PFSK-1 (cell line): ENCODE measurements at regions not wholly inside any gene's neighbourhood (a gene's known extent, or its start where the extent isn't known, plus 50 kb on each side); places are given as distances from the start of the nearest gene placed in this dataset.

Source experiments
- POLR2AphosphoS5 ChIP-seq: IDR thresholded peaks from 2 replicates; pipeline ENCODE4 v1.6.1; 2012; ENCODE audit warnings: low read depth, mild to moderate bottlenecking, control low read depth, low read length, moderate library complexity
- SIN3A ChIP-seq: IDR thresholded peaks from 2 replicates; pipeline ENCODE4 v1.6.1; 2012; ENCODE audit warnings: mild to moderate bottlenecking, low read length, moderate library complexity, borderline replicate concordance; ENCODE audit not compliant: insufficient read depth
- TAF1 ChIP-seq: IDR thresholded peaks from 2 replicates; pipeline ENCODE4 v1.6.1; 2012; ENCODE audit warnings: low read length, control low read depth, borderline replicate concordance; ENCODE audit not compliant: insufficient read depth
- TF ChIP-seq, protein P1 (sequence below), 2 experiments: IDR thresholded peaks; 2 replicates each; pipeline versions ENCODE4 v1.6.1 to v1.8.0; 2011 to 2012; ENCODE audit warnings: low read depth in 2 of 2, low read length in 2 of 2, control low read depth in 1 of 2, inconsistent platforms in 1 of 2, mild to moderate bottlenecking in 1 of 2, moderate library complexity in 1 of 2; ENCODE audit not compliant: insufficient read depth in 1 of 2

DNA sequence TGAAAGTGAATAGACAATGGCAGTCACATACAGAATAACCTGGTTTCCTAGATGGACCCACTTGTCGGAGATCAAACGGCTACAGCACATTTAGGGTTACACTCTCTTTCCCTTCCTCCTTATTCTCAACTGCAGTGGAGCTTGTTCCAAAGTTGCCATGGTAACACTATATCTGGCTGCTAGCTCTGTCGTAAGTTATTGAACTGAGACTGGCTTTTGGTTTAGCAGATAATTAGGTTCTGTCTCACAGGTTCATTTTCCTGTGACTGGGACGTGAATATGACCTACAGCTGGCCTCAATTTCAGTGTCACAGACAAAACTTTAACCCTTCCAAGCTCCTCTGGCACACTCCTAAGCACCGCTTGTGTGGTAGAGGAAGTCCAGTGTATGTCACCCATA lies 875.8 kb downstream of the USP25 start:
- TF ChIP-seq POLR2AphosphoS5 (no peak), TAF1 (no peak), SIN3A (no peak)
- TF ChIP-seq, protein P1, sequence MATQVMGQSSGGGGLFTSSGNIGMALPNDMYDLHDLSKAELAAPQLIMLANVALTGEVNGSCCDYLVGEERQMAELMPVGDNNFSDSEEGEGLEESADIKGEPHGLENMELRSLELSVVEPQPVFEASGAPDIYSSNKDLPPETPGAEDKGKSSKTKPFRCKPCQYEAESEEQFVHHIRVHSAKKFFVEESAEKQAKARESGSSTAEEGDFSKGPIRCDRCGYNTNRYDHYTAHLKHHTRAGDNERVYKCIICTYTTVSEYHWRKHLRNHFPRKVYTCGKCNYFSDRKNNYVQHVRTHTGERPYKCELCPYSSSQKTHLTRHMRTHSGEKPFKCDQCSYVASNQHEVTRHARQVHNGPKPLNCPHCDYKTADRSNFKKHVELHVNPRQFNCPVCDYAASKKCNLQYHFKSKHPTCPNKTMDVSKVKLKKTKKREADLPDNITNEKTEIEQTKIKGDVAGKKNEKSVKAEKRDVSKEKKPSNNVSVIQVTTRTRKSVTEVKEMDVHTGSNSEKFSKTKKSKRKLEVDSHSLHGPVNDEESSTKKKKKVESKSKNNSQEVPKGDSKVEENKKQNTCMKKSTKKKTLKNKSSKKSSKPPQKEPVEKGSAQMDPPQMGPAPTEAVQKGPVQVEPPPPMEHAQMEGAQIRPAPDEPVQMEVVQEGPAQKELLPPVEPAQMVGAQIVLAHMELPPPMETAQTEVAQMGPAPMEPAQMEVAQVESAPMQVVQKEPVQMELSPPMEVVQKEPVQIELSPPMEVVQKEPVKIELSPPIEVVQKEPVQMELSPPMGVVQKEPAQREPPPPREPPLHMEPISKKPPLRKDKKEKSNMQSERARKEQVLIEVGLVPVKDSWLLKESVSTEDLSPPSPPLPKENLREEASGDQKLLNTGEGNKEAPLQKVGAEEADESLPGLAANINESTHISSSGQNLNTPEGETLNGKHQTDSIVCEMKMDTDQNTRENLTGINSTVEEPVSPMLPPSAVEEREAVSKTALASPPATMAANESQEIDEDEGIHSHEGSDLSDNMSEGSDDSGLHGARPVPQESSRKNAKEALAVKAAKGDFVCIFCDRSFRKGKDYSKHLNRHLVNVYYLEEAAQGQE (IDR thresholded peaks at IDR 0.05; ENCODE audit: insufficient read depth in 1 of 2, low read depth in 2 of 2, low read length in 2 of 2), result no peak
